Kidney (tissue), 13 donors: ENCODE measurements at regions not wholly inside any gene's neighbourhood (a gene's known extent, or its start where the extent isn't known, plus 50 kb on each side); places are given as distances from the start of the nearest gene placed in this dataset.

Experiments used
- DNase-seq, 5 donors: peaks; one replicate each; pipeline ENCODE4 v3.0.0-alpha.2; 2013 to 2020
- FAIRE-seq: peaks from 2 replicates; lab custom pipeline; 2012; peaks lifted over from hg19 to GRCh38; lab: Jason Lieb, UNC
- H3K27ac ChIP-seq, 2 donors: one replicate each; pipeline ENCODE4 v1.7.0; 2013; ENCODE audit warnings: low read depth in 2 of 2, low read length in 2 of 2, inconsistent platforms in 1 of 2
- H3K27me3 ChIP-seq: one replicate; pipeline ENCODE4 v1.7.1; 2013; ENCODE audit warnings: low read length, inconsistent platforms; ENCODE audit not compliant: control insufficient read depth, insufficient read depth
- H3K36me3 ChIP-seq, 3 donors: one replicate each; pipeline versions ENCODE4 v1.7.0 to v1.7.1; 2013; ENCODE audit warnings: low read length in 3 of 3, control low read depth in 1 of 3, inconsistent platforms in 1 of 3; ENCODE audit not compliant: insufficient read depth in 3 of 3, control insufficient read depth in 2 of 3
- H3K4me1 ChIP-seq, 3 donors: one replicate each; pipeline versions ENCODE4 v1.7.0 to v1.7.1; 2013; ENCODE audit warnings: low read length in 3 of 3, inconsistent platforms in 1 of 3, low read depth in 1 of 3; ENCODE audit not compliant: control insufficient read depth in 2 of 3, insufficient read depth in 2 of 3
- H3K4me3 ChIP-seq, 3 donors: one replicate each; pipeline versions ENCODE4 v1.7.0 to v1.8.1; 2013; ENCODE audit warnings: low read length in 3 of 3, control low read depth in 1 of 3, inconsistent platforms in 1 of 3
- H3K9ac ChIP-seq, 3 donors: one replicate each; pipeline versions ENCODE4 v1.7.0 to v1.7.1; 2013; ENCODE audit warnings: low read length in 3 of 3, control low read depth in 1 of 3, inconsistent platforms in 1 of 3
- H3K9me3 ChIP-seq, 3 donors: one replicate each; pipeline versions ENCODE4 v1.7.0 to v1.7.1; 2013; ENCODE audit warnings: low read length in 3 of 3, control low read depth in 1 of 3, inconsistent platforms in 1 of 3; ENCODE audit not compliant: control insufficient read depth in 2 of 3, insufficient read depth in 1 of 3
- CTCF ChIP-seq: IDR thresholded peaks from 3 replicates; pipeline ENCODE4 v1.5.1; 2012; ENCODE audit warnings: mild to moderate bottlenecking, moderate library complexity, borderline replicate concordance; ENCODE audit not compliant: insufficient read depth; ENCODE audit errors: extremely low read depth
- intact Hi-C: fragments of 100-400 bp; cut with DNase I; formaldehyde crosslinking; loops from one replicate; pipeline ENCODE4 v1.11.1; 2022
- donor health status: control.
- donor health status: control.
- donor health status: control.
- donor health status: control.
- donor health status: control.
- donor health status: DM: yes; HTN: yes; CAD: no.
- donor health status: Normal renal cell carcinoma (clear cell type).

DNA sequence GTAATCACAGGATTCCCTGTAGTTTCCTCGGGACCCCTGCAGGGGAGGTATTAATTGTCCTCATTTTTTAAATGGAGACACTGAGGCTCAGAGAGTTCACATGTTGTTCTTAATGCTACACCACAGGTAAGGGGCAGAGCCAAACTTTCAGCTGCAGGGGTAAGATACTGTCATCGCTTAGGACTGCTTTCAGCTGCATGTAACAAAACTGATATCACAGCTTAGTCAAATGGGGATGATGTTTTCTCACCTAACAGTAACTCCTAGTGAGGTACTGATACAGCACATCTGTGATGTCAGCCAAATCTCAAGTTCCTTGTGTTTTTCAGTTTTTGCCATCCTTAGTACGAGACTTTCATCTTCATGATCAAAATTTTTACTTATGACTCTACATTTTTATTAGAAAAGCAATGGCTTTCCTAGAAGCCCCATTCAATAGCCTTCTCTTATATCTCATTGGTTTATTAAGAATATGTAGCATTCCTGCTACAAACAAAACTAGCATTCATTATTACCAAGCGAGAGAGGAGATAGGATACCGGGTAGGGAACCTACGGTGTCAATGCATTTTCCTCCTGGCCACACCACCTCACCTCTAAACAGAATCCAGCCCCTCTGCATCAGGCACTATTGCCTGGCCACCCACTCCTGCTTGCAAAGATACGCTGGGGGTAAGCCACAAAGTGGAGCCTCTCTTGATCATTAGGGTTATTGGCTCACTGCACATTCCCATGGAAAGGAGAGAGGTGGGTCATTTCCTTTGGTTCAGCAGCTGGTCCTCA is 557.5 kb downstream of the CD83 start:
- no peak overlapping the region for H3K4me3 ChIP-seq
- intact Hi-C loops, result no loop called here
- H3K27ac ChIP-seq, result no peak overlapping the region
- no peaks in the 10 kb centered on the region for H3K36me3 ChIP-seq
- FAIRE-seq (no peak), DNase-seq (no peak)
- no peaks in the 10 kb centered on the region for H3K27me3 ChIP-seq
- TF ChIP-seq CTCF, result no peak
- peaks cover 0 to 3% (median 0%) of the 10 kb centered on the region in 3 donors for H3K4me1 ChIP-seq
- H3K9ac ChIP-seq, result no peak overlapping the region
- no peaks in the 10 kb centered on the region for H3K9me3 ChIP-seq

- no peak for DNase-seq
- no peaks in the 10 kb centered on the region for H3K36me3 ChIP-seq
- intact Hi-C loops, result no loop called here
- no peak overlapping the region for H3K4me3 ChIP-seq
- no peak for FAIRE-seq
- H3K27me3 ChIP-seq, result no peaks in the 10 kb centered on the region
- no peaks in the 10 kb centered on the region for H3K9me3 ChIP-seq
- H3K9ac ChIP-seq, result no peak overlapping the region
- no peak for TF ChIP-seq CTCF
- peaks cover 0 to 3% (median 0%) of the 10 kb centered on the region in 3 donors for H3K4me1 ChIP-seq
- no peak overlapping the region for H3K27ac ChIP-seq
Observed at GRCh38 chr6:14676064-14676463, 558.5 kb downstream of the CD83 start.

DNA sequence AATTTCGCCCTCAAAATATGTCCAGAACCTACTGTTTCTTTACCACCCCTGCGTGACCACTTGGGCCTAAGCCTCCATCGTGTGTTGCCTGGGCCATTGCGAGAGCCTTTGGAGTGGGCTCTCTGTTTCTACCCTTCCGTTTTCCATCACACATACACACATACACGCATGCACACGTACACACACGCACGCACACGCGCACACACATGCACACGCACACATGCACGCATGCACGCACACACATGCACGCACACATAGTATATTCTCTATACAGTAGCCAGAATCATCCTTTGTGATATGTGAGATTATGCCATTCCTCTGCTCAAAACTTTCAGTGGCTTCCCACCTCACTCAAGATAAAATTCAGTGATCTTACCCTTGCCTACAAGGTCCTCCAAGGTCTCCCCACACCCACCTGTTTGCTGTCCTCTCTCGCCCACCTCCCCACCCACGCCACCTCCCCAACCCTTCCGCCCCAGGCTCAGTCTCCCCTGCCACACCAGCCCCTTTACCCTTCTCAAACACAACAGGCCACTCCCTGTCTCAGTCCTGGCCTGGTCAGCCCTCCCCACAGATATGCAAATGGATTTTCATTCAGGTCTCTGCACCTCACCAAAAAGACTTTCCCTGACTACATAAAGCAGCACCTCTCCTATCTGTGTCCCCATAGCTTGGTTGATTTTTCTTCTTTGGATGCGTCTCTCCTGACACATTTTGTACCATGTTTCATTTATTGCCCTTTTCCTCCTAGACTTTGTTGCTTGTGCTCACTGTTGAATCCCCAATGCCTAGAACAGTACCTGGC is 559.6 kb downstream of the CD83 start:
- no peak for DNase-seq
- Histone ChIP-seq H3K36me3 (no peaks in the 10 kb centered on the region), H3K27me3 (no peaks in the 10 kb centered on the region), H3K27ac (no peak overlapping the region), H3K4me3 (no peak overlapping the region), H3K4me1 (no peaks in the 10 kb centered on the region), H3K9me3 (no peaks in the 10 kb centered on the region), H3K9ac (no peak overlapping the region)
- TF ChIP-seq CTCF, result no peak
- intact Hi-C loops, result no loop called here
- FAIRE-seq, result no peak
